MM.1S (cell line): ENCODE measurements at regions not wholly inside any gene's neighbourhood (a gene's known extent, or its start where the extent isn't known, plus 50 kb on each side); places are given as distances from the start of the nearest gene placed in this dataset.

Experiments
- EZH2 ChIP-seq: fragments of 300-600 bp; sonication (generic); optimal IDR thresholded peaks from 2 replicates; pipeline ENCODE3; 2017; ENCODE audit warnings: low read depth, mild to moderate bottlenecking, antibody characterized with exemption, low read length, mixed read lengths
- TF ChIP-seq, protein P1 (sequence below): fragments of 300-600 bp; sonication (generic); IDR thresholded peaks from 2 replicates; pipeline ENCODE4 v1.5.1; 2016; ENCODE audit warnings: antibody characterized with exemption, low read length, mixed read lengths

DNA sequence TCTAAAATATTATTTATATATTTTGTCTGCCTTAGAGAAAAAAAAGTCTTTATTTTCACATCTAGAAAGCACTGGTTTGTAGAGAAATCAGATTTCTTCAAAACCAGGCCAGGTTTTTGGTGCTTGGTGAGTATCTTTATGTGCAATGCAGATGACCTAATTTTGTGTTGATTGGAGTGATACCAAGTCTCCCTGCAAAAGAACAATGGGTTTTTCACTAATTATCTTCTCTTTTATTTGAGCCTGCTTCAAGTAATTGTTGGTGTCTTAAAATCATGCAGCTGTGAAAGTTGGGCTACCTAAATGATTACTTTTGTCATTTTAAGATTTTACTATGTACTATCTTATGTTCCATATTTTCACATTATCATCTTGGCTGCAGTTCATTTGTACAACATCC, 874.7 kb downstream of the TFAP2A start:
- TF ChIP-seq, protein P1, sequence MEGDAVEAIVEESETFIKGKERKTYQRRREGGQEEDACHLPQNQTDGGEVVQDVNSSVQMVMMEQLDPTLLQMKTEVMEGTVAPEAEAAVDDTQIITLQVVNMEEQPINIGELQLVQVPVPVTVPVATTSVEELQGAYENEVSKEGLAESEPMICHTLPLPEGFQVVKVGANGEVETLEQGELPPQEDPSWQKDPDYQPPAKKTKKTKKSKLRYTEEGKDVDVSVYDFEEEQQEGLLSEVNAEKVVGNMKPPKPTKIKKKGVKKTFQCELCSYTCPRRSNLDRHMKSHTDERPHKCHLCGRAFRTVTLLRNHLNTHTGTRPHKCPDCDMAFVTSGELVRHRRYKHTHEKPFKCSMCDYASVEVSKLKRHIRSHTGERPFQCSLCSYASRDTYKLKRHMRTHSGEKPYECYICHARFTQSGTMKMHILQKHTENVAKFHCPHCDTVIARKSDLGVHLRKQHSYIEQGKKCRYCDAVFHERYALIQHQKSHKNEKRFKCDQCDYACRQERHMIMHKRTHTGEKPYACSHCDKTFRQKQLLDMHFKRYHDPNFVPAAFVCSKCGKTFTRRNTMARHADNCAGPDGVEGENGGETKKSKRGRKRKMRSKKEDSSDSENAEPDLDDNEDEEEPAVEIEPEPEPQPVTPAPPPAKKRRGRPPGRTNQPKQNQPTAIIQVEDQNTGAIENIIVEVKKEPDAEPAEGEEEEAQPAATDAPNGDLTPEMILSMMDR = no peak
- no peak for TF ChIP-seq EZH2
